Testis (tissue), 2 donors: ENCODE measurements at regions not wholly inside any gene's neighbourhood (a gene's known extent, or its start where the extent isn't known, plus 50 kb on each side); places are given as distances from the start of the nearest gene placed in this dataset.

ENCODE experiments used
- DNase-seq: peaks from one replicate; pipeline ENCODE4 v3.0.0-alpha.2; 2019
- H3K27ac ChIP-seq, 2 donors: fragments of 200-600 bp; sonication (generic); one replicate each; pipeline ENCODE4 v1.5.1; 2019
- H3K27me3 ChIP-seq: fragments of 200-600 bp; sonication (generic); one replicate; pipeline ENCODE4 v1.5.1; 2019
- H3K36me3 ChIP-seq: fragments of 200-600 bp; sonication (generic); one replicate; pipeline ENCODE4 v1.5.1; 2017; ENCODE audit warnings: low read depth; ENCODE audit errors: missing control alignments
- H3K4me1 ChIP-seq: fragments of 200-600 bp; sonication (generic); one replicate; pipeline ENCODE4 v1.5.1; 2019
- H3K4me3 ChIP-seq, 2 donors: fragments of 200-600 bp; sonication (generic); one replicate each; pipeline ENCODE4 v1.5.1; 2017 to 2019
- H3K9me3 ChIP-seq: fragments of 200-600 bp; sonication (generic); one replicate; pipeline ENCODE4 v1.5.1; 2017
- POLR2A ChIP-seq: fragments of 450-650 bp; IDR thresholded peaks from one replicate; pipeline ENCODE4 v1.6.1; 2017; ENCODE audit warnings: antibody characterized with exemption, mild to moderate bottlenecking, moderate library complexity
- WGBS, 2 donors: methylation state at CpG; one replicate each; pipeline ENCODE4 v1.1.5; 2018; 5-methylcytosine and 5-hydroxymethylcytosine counted together
- intact Hi-C: fragments of 100-400 bp; cut with DNase I; formaldehyde crosslinking; loops from one replicate; pipeline ENCODE4 v1.15.1; 2023; ENCODE audit warnings: low total_unique reads
- TF ChIP-seq, protein P1 (sequence below), 3 experiments: fragments of 450-650 bp in 2 of 3; fragments of 200-600 bp in 1 of 3; sonication (generic) in 1 of 3; IDR thresholded peaks; one replicate each; pipeline ENCODE4 v1.5.1; 2016 to 2019; ENCODE audit warnings: antibody characterized with exemption in 3 of 3, mild to moderate bottlenecking in 2 of 3, moderate library complexity in 1 of 3

DNA sequence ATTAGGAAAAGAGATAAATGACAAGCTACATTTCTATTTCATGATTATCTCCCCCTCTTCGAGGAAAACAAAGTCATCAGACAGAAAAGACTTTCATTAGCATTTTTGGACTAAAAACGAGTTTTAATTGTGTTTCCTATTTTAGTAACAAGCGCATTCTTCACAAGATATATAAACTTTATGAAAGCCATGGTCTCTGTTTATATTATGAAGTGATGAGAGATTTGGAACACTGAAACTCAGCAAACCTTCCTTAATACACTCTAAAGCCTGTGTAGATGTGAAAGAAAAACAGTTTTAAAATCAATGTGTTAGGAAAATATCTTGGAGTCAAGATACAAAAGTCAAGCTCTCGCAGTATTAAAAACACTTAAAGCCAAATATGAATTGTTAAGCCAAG is 539.1 kb downstream of the LRFN5 start:
- Histone ChIP-seq H3K36me3 (no peaks in the 10 kb centered on the region), H3K9me3 (no peaks in the 10 kb centered on the region), H3K4me1 (no peaks in the 10 kb centered on the region), H3K27me3 (no peaks in the 10 kb centered on the region), H3K4me3 (no peak overlapping the region), H3K27ac (no peak overlapping the region)
- no peak for TF ChIP-seq POLR2A
- TF ChIP-seq, protein P1, sequence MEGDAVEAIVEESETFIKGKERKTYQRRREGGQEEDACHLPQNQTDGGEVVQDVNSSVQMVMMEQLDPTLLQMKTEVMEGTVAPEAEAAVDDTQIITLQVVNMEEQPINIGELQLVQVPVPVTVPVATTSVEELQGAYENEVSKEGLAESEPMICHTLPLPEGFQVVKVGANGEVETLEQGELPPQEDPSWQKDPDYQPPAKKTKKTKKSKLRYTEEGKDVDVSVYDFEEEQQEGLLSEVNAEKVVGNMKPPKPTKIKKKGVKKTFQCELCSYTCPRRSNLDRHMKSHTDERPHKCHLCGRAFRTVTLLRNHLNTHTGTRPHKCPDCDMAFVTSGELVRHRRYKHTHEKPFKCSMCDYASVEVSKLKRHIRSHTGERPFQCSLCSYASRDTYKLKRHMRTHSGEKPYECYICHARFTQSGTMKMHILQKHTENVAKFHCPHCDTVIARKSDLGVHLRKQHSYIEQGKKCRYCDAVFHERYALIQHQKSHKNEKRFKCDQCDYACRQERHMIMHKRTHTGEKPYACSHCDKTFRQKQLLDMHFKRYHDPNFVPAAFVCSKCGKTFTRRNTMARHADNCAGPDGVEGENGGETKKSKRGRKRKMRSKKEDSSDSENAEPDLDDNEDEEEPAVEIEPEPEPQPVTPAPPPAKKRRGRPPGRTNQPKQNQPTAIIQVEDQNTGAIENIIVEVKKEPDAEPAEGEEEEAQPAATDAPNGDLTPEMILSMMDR (IDR thresholded peaks at IDR 0.05) = no peak
- 52 to 55% methylated on average over 4 of the region's 4 CpGs for WGBS, 2 donors
- intact Hi-C loops = no loop called here
- no peak for DNase-seq

DNA sequence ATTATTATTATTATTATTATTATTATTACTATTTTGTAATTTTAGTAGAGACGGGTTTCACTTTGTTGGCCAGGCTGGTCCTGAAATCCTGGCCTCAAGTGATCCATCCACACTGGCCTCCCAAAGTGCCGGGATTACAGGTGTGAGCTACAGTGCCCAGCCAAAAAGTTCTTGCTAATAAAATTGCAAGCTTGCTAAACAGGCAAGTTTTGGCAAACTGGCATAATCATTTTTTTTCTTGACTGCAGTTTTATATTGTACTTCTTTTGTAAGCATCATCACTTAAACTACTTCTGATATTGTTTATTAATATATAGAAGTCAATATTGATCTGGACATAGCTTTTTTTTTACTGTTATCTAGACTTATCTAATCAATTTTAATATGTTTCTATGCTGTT is 536.4 kb downstream of the LRFN5 start:
- DNase-seq = no peak
- no peak overlapping the region for H3K4me3 ChIP-seq

DNA sequence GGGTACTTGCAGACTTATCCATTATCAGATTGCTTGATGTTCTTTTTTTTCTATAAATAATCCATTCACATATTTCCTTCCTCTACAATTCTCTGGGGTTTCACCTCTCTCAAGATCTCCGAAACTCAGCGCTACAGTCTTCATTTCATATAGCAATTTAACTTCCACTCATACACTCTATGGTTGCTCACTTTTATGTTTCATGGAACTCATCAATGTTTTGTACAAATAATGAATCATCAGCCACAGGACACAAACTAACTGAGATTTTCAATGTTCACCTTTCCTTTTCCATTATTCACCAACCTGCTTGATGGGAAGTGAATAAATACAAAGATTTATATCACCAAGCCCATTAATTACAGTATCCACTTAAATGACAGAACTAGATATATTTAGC is 534.7 kb downstream of the LRFN5 start:
- Histone ChIP-seq H3K4me3 (no peak overlapping the region), H3K27me3 (no peaks in the 10 kb centered on the region), H3K9me3 (no peaks in the 10 kb centered on the region), H3K27ac (no peak overlapping the region), H3K4me1 (no peaks in the 10 kb centered on the region), H3K36me3 (no peaks in the 10 kb centered on the region)
- TF ChIP-seq POLR2A = no peak
- TF ChIP-seq, protein P1 (IDR thresholded peaks at IDR 0.05) = no peak
- WGBS, 2 donors = 96 to 98% methylated on average over 2 of the region's 2 CpGs
- intact Hi-C loops = no loop called here
- DNase-seq = no peak

More for the DNA sequence above, 536.4 kb downstream of the LRFN5 start:
- H3K36me3 ChIP-seq = no peaks in the 10 kb centered on the region
- intact Hi-C loops = no loop called here
- no peak overlapping the region for H3K27ac ChIP-seq
- H3K9me3 ChIP-seq = no peaks in the 10 kb centered on the region
- 78 to 91% methylated on average over 2 of the region's 2 CpGs for WGBS, 2 donors
- TF ChIP-seq, protein P1 (IDR thresholded peaks at IDR 0.05) = no peak
- no peak for TF ChIP-seq POLR2A
- H3K4me1 ChIP-seq = no peaks in the 10 kb centered on the region
- no peaks in the 10 kb centered on the region for H3K27me3 ChIP-seq

DNA sequence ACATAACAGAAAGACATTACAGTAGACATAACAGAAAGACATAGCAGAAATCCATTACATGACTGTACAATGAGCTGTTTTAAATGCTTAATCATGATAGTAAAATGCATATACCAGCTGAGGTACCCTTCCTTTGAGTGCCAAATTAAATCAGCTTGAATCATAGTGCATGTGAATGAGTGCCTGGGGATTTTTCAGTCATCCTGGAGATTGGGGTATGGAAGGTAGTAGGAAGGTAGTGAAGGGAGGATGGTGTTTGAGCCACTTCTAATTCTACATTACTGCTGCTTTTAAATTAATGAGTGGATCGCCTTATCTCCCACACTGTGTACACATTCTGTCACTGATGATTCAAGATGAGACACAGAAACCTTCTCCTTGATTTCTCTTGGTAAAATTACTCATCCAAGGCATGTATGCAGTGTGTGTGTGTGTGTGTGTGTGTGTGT is 534.2 kb downstream of the LRFN5 start:
- no peaks in the 10 kb centered on the region for H3K4me1 ChIP-seq
- no peak for DNase-seq
- H3K27me3 ChIP-seq = no peaks in the 10 kb centered on the region
- no peak for TF ChIP-seq POLR2A
- TF ChIP-seq, protein P1 (IDR thresholded peaks at IDR 0.05) = no peak
- H3K27ac ChIP-seq = no peak overlapping the region
- intact Hi-C loops = no loop called here
- H3K9me3 ChIP-seq = no peaks in the 10 kb centered on the region
- H3K4me3 ChIP-seq = no peak overlapping the region
- WGBS, 2 donors = 82 to 91% methylated on average over 1 of the region's 1 CpG
- no peaks in the 10 kb centered on the region for H3K36me3 ChIP-seq

DNA sequence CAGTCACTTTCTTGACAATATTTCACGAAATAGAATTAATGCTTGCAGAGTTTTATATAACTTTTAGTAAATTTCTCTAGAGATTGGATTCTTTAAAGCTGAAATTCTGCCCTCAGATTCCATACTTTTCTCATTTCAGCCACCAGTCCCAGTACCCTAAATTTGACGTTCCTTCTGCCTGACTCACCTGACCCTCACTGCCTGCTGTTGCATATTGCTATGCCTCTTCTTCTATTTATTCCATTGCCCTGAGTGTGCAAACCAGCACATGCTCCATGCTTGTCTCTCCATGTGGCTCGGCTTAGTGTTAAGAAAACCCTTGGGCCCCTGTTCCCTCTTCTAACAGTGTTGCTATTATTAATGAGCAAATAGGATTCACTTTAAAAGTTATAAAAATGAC is 533.3 kb downstream of the LRFN5 start:
- no peak for DNase-seq
- Histone ChIP-seq H3K4me3 (no peak overlapping the region), H3K36me3 (no peaks in the 10 kb centered on the region), H3K4me1 (no peaks in the 10 kb centered on the region), H3K27me3 (no peaks in the 10 kb centered on the region), H3K27ac (no peak overlapping the region), H3K9me3 (no peaks in the 10 kb centered on the region)
- TF ChIP-seq POLR2A = no peak
- TF ChIP-seq, protein P1 (IDR thresholded peaks at IDR 0.05) = no peak
- intact Hi-C loops = no loop called here
- WGBS, 2 donors = 83 to 91% methylated on average over 3 of the region's 3 CpGs
